ENCODE measurements at regions not wholly inside any gene's neighbourhood (a gene's known extent, or its start where the extent isn't known, plus 50 kb on each side); places are given as distances from the start of the nearest gene placed in this dataset.

GRCh38 chr4:132565542-132565941, 583.6 kb upstream of the PCDH10 start:
- H3K27ac Mint-ChIP-seq (ENCODE audit: unreplicated experiment) = no peak overlapping the region
- DNase-seq (ENCODE audit: low spot score) = no peak
- H3K4me1 Mint-ChIP-seq (ENCODE audit: unreplicated experiment) = no peaks in the 10 kb centered on the region

GRCh38 chr4:132572210-132572609, 576.9 kb upstream of the PCDH10 start:
- H3K36me3 Mint-ChIP-seq (ENCODE audit: low read depth, unreplicated experiment) = no peaks in the 10 kb centered on the region
- H3K4me1 Mint-ChIP-seq (ENCODE audit: unreplicated experiment) = no peaks in the 10 kb centered on the region
- no peak for DNase-seq (ENCODE audit: low spot score)
- H3K27me3 Mint-ChIP-seq (ENCODE audit: unreplicated experiment) = no peaks in the 10 kb centered on the region
- H3K9me3 Mint-ChIP-seq (ENCODE audit: unreplicated experiment) = no peaks in the 10 kb centered on the region
- no peak for TF ChIP-seq CTCF (IDR thresholded peaks at IDR 0.05; ENCODE audit: unreplicated experiment)
- no peak overlapping the region for H3K4me3 Mint-ChIP-seq (ENCODE audit: unreplicated experiment)
- H3K27ac Mint-ChIP-seq (ENCODE audit: unreplicated experiment) = no peak overlapping the region

More at GRCh38 chr4:132565542-132565941, 583.6 kb upstream of the PCDH10 start:
- no peaks in the 10 kb centered on the region for H3K9me3 Mint-ChIP-seq (ENCODE audit: unreplicated experiment)
- H3K4me3 Mint-ChIP-seq (ENCODE audit: unreplicated experiment) = no peak overlapping the region
- no peak for TF ChIP-seq CTCF (IDR thresholded peaks at IDR 0.05; ENCODE audit: unreplicated experiment)
- no peaks in the 10 kb centered on the region for H3K36me3 Mint-ChIP-seq (ENCODE audit: low read depth, unreplicated experiment)
- H3K27me3 Mint-ChIP-seq (ENCODE audit: unreplicated experiment) = no peaks in the 10 kb centered on the region

GRCh38 chr4:132587626-132588025, 561.5 kb upstream of the PCDH10 start:
- Mint-ChIP-seq H3K27ac (ENCODE audit: unreplicated experiment) (no peak overlapping the region), H3K9me3 (ENCODE audit: unreplicated experiment) (no peaks in the 10 kb centered on the region), H3K4me1 (ENCODE audit: unreplicated experiment) (no peaks in the 10 kb centered on the region), H3K27me3 (ENCODE audit: unreplicated experiment) (peaks cover 3% of the 10 kb centered on the region), H3K36me3 (ENCODE audit: low read depth, unreplicated experiment) (no peaks in the 10 kb centered on the region), H3K4me3 (ENCODE audit: unreplicated experiment) (no peak overlapping the region)
- TF ChIP-seq CTCF (IDR thresholded peaks at IDR 0.05; ENCODE audit: unreplicated experiment) = no peak
- no peak for DNase-seq (ENCODE audit: low spot score)

GRCh38 chr4:132592340-132592739, 556.8 kb upstream of the PCDH10 start:
- TF ChIP-seq CTCF (IDR thresholded peaks at IDR 0.05; ENCODE audit: unreplicated experiment) = no peak
- Mint-ChIP-seq H3K27ac (ENCODE audit: unreplicated experiment) (no peak overlapping the region), H3K9me3 (ENCODE audit: unreplicated experiment) (no peaks in the 10 kb centered on the region), H3K4me1 (ENCODE audit: unreplicated experiment) (no peaks in the 10 kb centered on the region), H3K27me3 (ENCODE audit: unreplicated experiment) (peaks cover 3% of the 10 kb centered on the region), H3K4me3 (ENCODE audit: unreplicated experiment) (no peak overlapping the region), H3K36me3 (ENCODE audit: low read depth, unreplicated experiment) (no peaks in the 10 kb centered on the region)
- DNase-seq (ENCODE audit: low spot score) = no peak

- Mint-ChIP-seq H3K4me3 (ENCODE audit: unreplicated experiment) (no peak overlapping the region), H3K27me3 (ENCODE audit: unreplicated experiment) (peaks cover 3% of the 10 kb centered on the region), H3K27ac (ENCODE audit: unreplicated experiment) (no peak overlapping the region), H3K9me3 (ENCODE audit: unreplicated experiment) (no peaks in the 10 kb centered on the region), H3K4me1 (ENCODE audit: unreplicated experiment) (no peaks in the 10 kb centered on the region), H3K36me3 (ENCODE audit: low read depth, unreplicated experiment) (no peaks in the 10 kb centered on the region)
- no peak for TF ChIP-seq CTCF (IDR thresholded peaks at IDR 0.05; ENCODE audit: unreplicated experiment)
- no peak for DNase-seq (ENCODE audit: low spot score)
Measured at GRCh38 chr4:132592850-132593249, 556.2 kb upstream of the PCDH10 start.
